ENCODE measurements at regions not wholly inside any gene's neighbourhood (a gene's known extent, or its start where the extent isn't known, plus 50 kb on each side); places are given as distances from the start of the nearest gene placed in this dataset.

DNA sequence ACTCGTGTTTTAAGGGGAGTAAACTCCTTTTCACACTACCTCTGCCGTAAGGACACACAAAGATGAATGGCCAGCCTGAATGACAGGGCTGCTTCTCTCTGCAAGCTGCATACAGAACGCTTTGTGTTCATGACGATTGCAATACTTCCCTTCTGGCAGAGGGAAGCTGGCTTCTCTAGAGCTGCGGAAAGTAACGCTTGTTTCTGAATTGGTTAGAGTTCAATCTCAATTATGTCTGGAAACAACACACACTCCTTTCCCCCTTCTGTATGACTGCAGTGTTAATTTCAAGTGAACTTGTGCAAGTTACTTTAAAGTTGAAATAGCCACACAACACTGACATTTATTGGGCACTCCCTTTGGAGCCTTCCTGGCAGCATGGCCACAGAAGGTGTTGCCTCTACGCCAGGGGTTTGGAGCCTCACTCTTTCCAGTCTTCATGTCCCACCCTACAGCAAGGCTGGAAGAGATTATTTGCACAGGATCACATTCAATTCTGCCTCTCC lies 242.6 kb downstream of the NDFIP2 start:
- Histone ChIP-seq H2AFZ (ENCODE audit: low read length) (no peak overlapping the region), H3K27me3 (ENCODE audit: low read length) (no peaks in the 10 kb centered on the region)
- DNase-seq = no peak

DNA sequence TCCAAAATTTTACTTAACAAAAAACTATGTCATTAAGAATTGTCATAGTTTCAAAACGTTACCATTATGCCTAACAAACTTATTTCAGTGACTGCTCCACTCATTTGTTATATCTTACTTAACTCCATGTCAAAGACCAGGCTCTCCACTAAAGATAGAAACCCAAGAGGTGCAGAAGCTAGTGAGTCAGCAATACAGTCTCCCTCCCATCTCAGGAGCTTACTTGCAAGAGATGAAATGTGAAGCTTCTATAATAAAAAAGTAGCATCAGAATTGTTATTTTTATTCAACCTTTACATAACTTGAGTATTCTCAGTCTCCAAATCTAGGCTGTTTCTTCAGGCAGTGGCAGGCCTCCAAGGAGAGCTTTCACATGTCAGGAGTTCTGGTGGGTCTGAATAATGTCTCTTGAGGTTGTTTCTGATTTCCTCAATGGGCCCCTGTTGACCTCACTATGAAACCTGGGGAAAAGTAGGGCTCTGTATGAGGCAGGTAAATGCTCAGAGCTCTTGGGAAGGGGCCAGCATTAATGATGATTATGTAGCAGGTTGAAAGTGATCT lies 242.0 kb downstream of the NDFIP2 start:
- Histone ChIP-seq H3K27ac (ENCODE audit: low read length) (no peak overlapping the region), H3K4me3 (ENCODE audit: low read length) (no peak overlapping the region), H3K9ac (ENCODE audit: low read length) (no peak overlapping the region), H3K9me3 (ENCODE audit: low read length) (no peaks in the 10 kb centered on the region), H3K4me2 (ENCODE audit: low read depth, low read length, poor library complexity, severe bottlenecking) (no peak overlapping the region), H3K9me2 (replicated peaks; ENCODE audit: insufficient read depth, low read length) (no peaks in the 10 kb centered on the region), H3K79me2 (ENCODE audit: low read length) (no peaks in the 10 kb centered on the region), H2AFZ (ENCODE audit: low read length) (no peak overlapping the region), H3K4me1 (ENCODE audit: low read length) (no peaks in the 10 kb centered on the region), H3K36me3 (ENCODE audit: insufficient read depth, low read length) (no peaks in the 10 kb centered on the region), H4K20me1 (ENCODE audit: insufficient read depth, low read depth, low read length) (no peaks in the 10 kb centered on the region), H3K27me3 (ENCODE audit: low read length) (no peaks in the 10 kb centered on the region)
- DNase-seq = no peak

More for the DNA sequence above, 242.6 kb downstream of the NDFIP2 start:
- Histone ChIP-seq H3K79me2 (ENCODE audit: low read length) (no peaks in the 10 kb centered on the region), H3K9me3 (ENCODE audit: low read length) (no peaks in the 10 kb centered on the region), H3K9me2 (replicated peaks; ENCODE audit: insufficient read depth, low read length) (no peaks in the 10 kb centered on the region), H3K4me1 (ENCODE audit: low read length) (no peaks in the 10 kb centered on the region), H3K27ac (ENCODE audit: low read length) (no peak overlapping the region), H4K20me1 (ENCODE audit: insufficient read depth, low read depth, low read length) (no peaks in the 10 kb centered on the region), H3K36me3 (ENCODE audit: insufficient read depth, low read length) (no peaks in the 10 kb centered on the region), H3K4me2 (ENCODE audit: low read depth, low read length, poor library complexity, severe bottlenecking) (no peak overlapping the region), H3K9ac (ENCODE audit: low read length) (no peak overlapping the region), H3K4me3 (ENCODE audit: low read length) (no peak overlapping the region)

GRCh38 chr13:79716191-79716590 lies 235.2 kb downstream of the NDFIP2 start:
- Histone ChIP-seq H4K20me1 (ENCODE audit: insufficient read depth, low read depth, low read length) (no peaks in the 10 kb centered on the region), H3K4me2 (ENCODE audit: low read depth, low read length, poor library complexity, severe bottlenecking) (no peak overlapping the region), H2AFZ (ENCODE audit: low read length) (no peak overlapping the region), H3K9me2 (replicated peaks; ENCODE audit: insufficient read depth, low read length) (no peaks in the 10 kb centered on the region), H3K4me3 (ENCODE audit: low read length) (no peak overlapping the region), H3K4me1 (ENCODE audit: low read length) (no peaks in the 10 kb centered on the region), H3K9ac (ENCODE audit: low read length) (no peak overlapping the region), H3K79me2 (ENCODE audit: low read length) (no peaks in the 10 kb centered on the region), H3K36me3 (ENCODE audit: insufficient read depth, low read length) (no peaks in the 10 kb centered on the region), H3K27me3 (ENCODE audit: low read length) (no peaks in the 10 kb centered on the region), H3K27ac (ENCODE audit: low read length) (no peak overlapping the region), H3K9me3 (ENCODE audit: low read length) (no peaks in the 10 kb centered on the region)
- no peak for DNase-seq

DNA sequence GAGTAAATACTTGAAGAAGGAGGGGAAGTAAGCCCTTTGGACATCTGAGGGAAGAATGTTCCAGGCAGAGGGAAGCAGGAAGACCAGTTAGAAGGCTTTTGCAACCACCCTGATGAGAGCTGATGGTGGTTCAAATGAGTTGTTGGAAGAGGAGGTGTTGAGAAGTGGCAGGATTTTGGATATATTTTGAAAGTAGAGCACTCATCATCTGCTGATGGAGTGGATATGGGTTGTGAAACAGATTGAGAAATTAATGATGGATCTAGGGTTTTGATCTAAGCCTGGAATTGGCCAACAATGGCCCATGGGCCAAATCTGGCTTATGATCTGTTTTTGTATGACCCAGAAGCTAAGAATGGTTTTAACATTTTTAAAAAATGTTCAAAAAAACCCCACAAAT lies 230.7 kb downstream of the NDFIP2 start:
- no peak overlapping the region for H3K9ac ChIP-seq (ENCODE audit: low read length)
- no peak overlapping the region for H3K4me3 ChIP-seq (ENCODE audit: low read length)
- no peak overlapping the region for H3K27ac ChIP-seq (ENCODE audit: low read length)
- DNase-seq = no peak
- H3K9me3 ChIP-seq (ENCODE audit: low read length) = no peaks in the 10 kb centered on the region
- H3K79me2 ChIP-seq (ENCODE audit: low read length) = no peaks in the 10 kb centered on the region
- no peaks in the 10 kb centered on the region for H3K4me1 ChIP-seq (ENCODE audit: low read length)
- H3K4me2 ChIP-seq (ENCODE audit: low read depth, low read length, poor library complexity, severe bottlenecking) = no peak overlapping the region
- no peaks in the 10 kb centered on the region for H4K20me1 ChIP-seq (ENCODE audit: insufficient read depth, low read depth, low read length)
- H3K9me2 ChIP-seq (replicated peaks; ENCODE audit: insufficient read depth, low read length) = no peaks in the 10 kb centered on the region
- no peaks in the 10 kb centered on the region for H3K27me3 ChIP-seq (ENCODE audit: low read length)
- no peak overlapping the region for H2AFZ ChIP-seq (ENCODE audit: low read length)
- no peaks in the 10 kb centered on the region for H3K36me3 ChIP-seq (ENCODE audit: insufficient read depth, low read length)

GRCh38 chr13:79710376-79710775 lies 229.4 kb downstream of the NDFIP2 start:
- no peak overlapping the region for H3K27ac ChIP-seq (ENCODE audit: low read length)
- H4K20me1 ChIP-seq (ENCODE audit: insufficient read depth, low read depth, low read length) = no peaks in the 10 kb centered on the region
- no peak for DNase-seq
- H3K9ac ChIP-seq (ENCODE audit: low read length) = no peak overlapping the region
- no peaks in the 10 kb centered on the region for H3K9me2 ChIP-seq (replicated peaks; ENCODE audit: insufficient read depth, low read length)
- no peaks in the 10 kb centered on the region for H3K36me3 ChIP-seq (ENCODE audit: insufficient read depth, low read length)
- H3K79me2 ChIP-seq (ENCODE audit: low read length) = no peaks in the 10 kb centered on the region
- H3K4me2 ChIP-seq (ENCODE audit: low read depth, low read length, poor library complexity, severe bottlenecking) = no peak overlapping the region
- H3K27me3 ChIP-seq (ENCODE audit: low read length) = no peaks in the 10 kb centered on the region
- no peaks in the 10 kb centered on the region for H3K4me1 ChIP-seq (ENCODE audit: low read length)
- no peak overlapping the region for H2AFZ ChIP-seq (ENCODE audit: low read length)
- H3K9me3 ChIP-seq (ENCODE audit: low read length) = no peaks in the 10 kb centered on the region
- no peak overlapping the region for H3K4me3 ChIP-seq (ENCODE audit: low read length)

DNA sequence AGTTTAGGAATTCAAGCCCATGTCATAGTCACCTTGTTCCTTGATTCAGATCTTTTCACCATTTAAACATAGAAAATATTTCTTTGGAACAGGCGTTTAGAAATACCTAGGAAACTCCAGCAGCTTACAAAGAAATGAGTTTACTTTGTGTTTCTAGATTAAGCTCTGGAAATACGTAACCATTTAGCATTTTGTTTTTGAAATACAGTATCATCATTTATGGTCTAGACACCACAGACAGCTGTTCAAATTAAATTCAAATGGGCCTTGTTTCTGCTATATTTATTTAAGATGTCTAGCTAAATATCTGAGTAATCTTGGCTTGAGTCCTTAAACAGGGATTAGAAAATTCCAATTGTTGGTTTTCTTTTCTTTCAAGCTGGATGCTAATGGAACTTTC lies 228.5 kb downstream of the NDFIP2 start:
- H3K36me3 ChIP-seq (ENCODE audit: insufficient read depth, low read length) = no peaks in the 10 kb centered on the region
- H3K4me1 ChIP-seq (ENCODE audit: low read length) = no peaks in the 10 kb centered on the region
- DNase-seq = no peak
- no peaks in the 10 kb centered on the region for H3K27me3 ChIP-seq (ENCODE audit: low read length)
- no peak overlapping the region for H3K9ac ChIP-seq (ENCODE audit: low read length)
- H3K79me2 ChIP-seq (ENCODE audit: low read length) = no peaks in the 10 kb centered on the region
- no peaks in the 10 kb centered on the region for H3K9me3 ChIP-seq (ENCODE audit: low read length)
- H4K20me1 ChIP-seq (ENCODE audit: insufficient read depth, low read depth, low read length) = no peaks in the 10 kb centered on the region
- no peak overlapping the region for H3K4me2 ChIP-seq (ENCODE audit: low read depth, low read length, poor library complexity, severe bottlenecking)
- no peak overlapping the region for H3K27ac ChIP-seq (ENCODE audit: low read length)
- no peaks in the 10 kb centered on the region for H3K9me2 ChIP-seq (replicated peaks; ENCODE audit: insufficient read depth, low read length)
- H2AFZ ChIP-seq (ENCODE audit: low read length) = no peak overlapping the region
- no peak overlapping the region for H3K4me3 ChIP-seq (ENCODE audit: low read length)

DNA sequence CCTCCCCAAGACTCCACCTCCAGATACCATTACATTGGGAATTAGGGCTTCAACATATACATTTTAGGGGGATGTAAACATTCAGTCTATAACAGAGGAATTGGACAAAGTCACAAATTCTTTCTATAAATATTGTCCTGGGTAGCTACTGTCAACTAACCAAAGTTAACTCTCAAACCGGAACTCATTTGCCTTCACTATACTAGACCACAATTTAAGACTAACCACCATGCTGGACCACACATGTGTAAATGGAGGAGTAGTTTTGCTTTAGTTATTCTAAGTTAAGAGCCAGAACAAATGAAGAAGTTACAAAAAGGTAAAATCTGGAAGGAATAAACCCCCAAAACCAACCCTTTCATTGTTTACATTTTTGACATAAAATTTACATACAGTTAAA lies 222.8 kb downstream of the NDFIP2 start:
- no peak overlapping the region for H3K4me2 ChIP-seq (ENCODE audit: low read depth, low read length, poor library complexity, severe bottlenecking)
- no peaks in the 10 kb centered on the region for H3K4me1 ChIP-seq (ENCODE audit: low read length)
- H3K9ac ChIP-seq (ENCODE audit: low read length) = no peak overlapping the region
- H3K36me3 ChIP-seq (ENCODE audit: insufficient read depth, low read length) = no peaks in the 10 kb centered on the region
- no peak overlapping the region for H2AFZ ChIP-seq (ENCODE audit: low read length)
- DNase-seq = no peak
- H3K27ac ChIP-seq (ENCODE audit: low read length) = no peak overlapping the region
- no peak overlapping the region for H3K4me3 ChIP-seq (ENCODE audit: low read length)
- H3K27me3 ChIP-seq (ENCODE audit: low read length) = no peaks in the 10 kb centered on the region
- H3K9me3 ChIP-seq (ENCODE audit: low read length) = no peaks in the 10 kb centered on the region
- no peaks in the 10 kb centered on the region for H3K79me2 ChIP-seq (ENCODE audit: low read length)
- H4K20me1 ChIP-seq (ENCODE audit: insufficient read depth, low read depth, low read length) = no peaks in the 10 kb centered on the region
- H3K9me2 ChIP-seq (replicated peaks; ENCODE audit: insufficient read depth, low read length) = no peaks in the 10 kb centered on the region

GRCh38 chr13:79695754-79696153 lies 214.8 kb downstream of the NDFIP2 start:
- Histone ChIP-seq H3K27ac (ENCODE audit: low read length) (no peak overlapping the region), H4K20me1 (ENCODE audit: insufficient read depth, low read depth, low read length) (no peaks in the 10 kb centered on the region), H3K9me2 (replicated peaks; ENCODE audit: insufficient read depth, low read length) (no peaks in the 10 kb centered on the region), H3K4me2 (ENCODE audit: low read depth, low read length, poor library complexity, severe bottlenecking) (no peak overlapping the region), H2AFZ (ENCODE audit: low read length) (no peak overlapping the region), H3K9me3 (ENCODE audit: low read length) (no peaks in the 10 kb centered on the region), H3K79me2 (ENCODE audit: low read length) (no peaks in the 10 kb centered on the region), H3K4me1 (ENCODE audit: low read length) (no peaks in the 10 kb centered on the region), H3K36me3 (ENCODE audit: insufficient read depth, low read length) (no peaks in the 10 kb centered on the region), H3K9ac (ENCODE audit: low read length) (no peak overlapping the region), H3K27me3 (ENCODE audit: low read length) (no peaks in the 10 kb centered on the region), H3K4me3 (ENCODE audit: low read length) (no peak overlapping the region)
- no peak for DNase-seq

- Histone ChIP-seq H2AFZ (ENCODE audit: low read length) (no peak overlapping the region), H3K27ac (ENCODE audit: low read length) (no peak overlapping the region), H3K9me2 (replicated peaks; ENCODE audit: insufficient read depth, low read length) (no peaks in the 10 kb centered on the region), H3K9me3 (ENCODE audit: low read length) (no peaks in the 10 kb centered on the region), H3K36me3 (ENCODE audit: insufficient read depth, low read length) (no peaks in the 10 kb centered on the region), H3K4me2 (ENCODE audit: low read depth, low read length, poor library complexity, severe bottlenecking) (no peak overlapping the region), H3K4me3 (ENCODE audit: low read length) (no peak overlapping the region), H3K9ac (ENCODE audit: low read length) (no peak overlapping the region), H3K4me1 (ENCODE audit: low read length) (no peaks in the 10 kb centered on the region), H3K27me3 (ENCODE audit: low read length) (no peaks in the 10 kb centered on the region), H4K20me1 (ENCODE audit: insufficient read depth, low read depth, low read length) (no peaks in the 10 kb centered on the region), H3K79me2 (ENCODE audit: low read length) (no peaks in the 10 kb centered on the region)
- DNase-seq = no peak
These were observed 211.9 kb downstream of the NDFIP2 start for GRCh38 chr13:79692846-79693245.
